H9 (cell line): ENCODE measurements at regions not wholly inside any gene's neighbourhood (a gene's known extent, or its start where the extent isn't known, plus 50 kb on each side); places are given as distances from the start of the nearest gene placed in this dataset.

Source experiments
- DNase-seq: peaks from one replicate; pipeline ENCODE4 v3.0.0-alpha.2; 2017
- H2AFZ ChIP-seq: one replicate; pipeline ENCODE4 v1.6.1; 2013; ENCODE audit warnings: mild to moderate bottlenecking, low read length, control low read depth, moderate library complexity
- H2AK5ac ChIP-seq: 2 replicates; pipeline ENCODE4 v1.6.1; 2013; ENCODE audit warnings: low read length, control low read depth, mixed read lengths; ENCODE audit not compliant: insufficient read length
- H2BK120ac ChIP-seq: one replicate; pipeline ENCODE4 v1.6.1; 2013; ENCODE audit warnings: low read depth, mild to moderate bottlenecking, low read length, control low read depth, inconsistent platforms; ENCODE audit not compliant: poor library complexity, severe bottlenecking
- H2BK12ac ChIP-seq: 2 replicates; pipeline ENCODE4 v1.6.1; 2013; ENCODE audit warnings: low read length, control low read depth, mixed read lengths, low read depth; ENCODE audit not compliant: insufficient read length
- H2BK15ac ChIP-seq: 2 replicates; pipeline ENCODE4 v1.6.1; 2013; ENCODE audit warnings: low read depth, low read length, control low read depth
- H2BK20ac ChIP-seq: one replicate; pipeline ENCODE4 v1.6.1; 2013; ENCODE audit warnings: low read depth, mild to moderate bottlenecking, low read length, control low read depth, inconsistent platforms; ENCODE audit not compliant: poor library complexity, severe bottlenecking
- H2BK5ac ChIP-seq: 2 replicates; pipeline ENCODE4 v1.6.1; 2013; ENCODE audit warnings: low read length, control low read depth, mixed read lengths; ENCODE audit not compliant: insufficient read length
- H3K14ac ChIP-seq: 2 replicates; pipeline ENCODE4 v1.6.1; 2013; ENCODE audit warnings: low read length, control low read depth; ENCODE audit not compliant: insufficient read depth
- H3K18ac ChIP-seq: 2 replicates; pipeline ENCODE4 v1.6.1; 2013; ENCODE audit warnings: low read depth, mild to moderate bottlenecking, mixed read lengths, low read length, control low read depth; ENCODE audit not compliant: insufficient read length
- H3K23ac ChIP-seq: 2 replicates; pipeline ENCODE4 v1.6.1; 2013; ENCODE audit warnings: low read length, control low read depth, mixed read lengths, low read depth; ENCODE audit not compliant: insufficient read length
- H3K23me2 ChIP-seq: 2 replicates; pipeline ENCODE4 v1.6.1; 2013; ENCODE audit warnings: low read depth, mild to moderate bottlenecking, mixed read lengths, low read length, control low read depth; ENCODE audit not compliant: insufficient read length, poor library complexity, severe bottlenecking
- H3K27ac ChIP-seq: 2 replicates; pipeline ENCODE4 v1.5.1; 2013; ENCODE audit warnings: low read length, control low read depth, mixed read lengths, low read depth; ENCODE audit not compliant: insufficient read length
- H3K27me3 ChIP-seq: 2 replicates; pipeline ENCODE4 v1.6.1; 2013; ENCODE audit warnings: low read length, control low read depth, inconsistent platforms; ENCODE audit not compliant: insufficient read depth
- H3K4ac ChIP-seq: 2 replicates; pipeline ENCODE4 v1.6.1; 2013; ENCODE audit warnings: low read depth, mild to moderate bottlenecking, control low read depth, inconsistent platforms, low read length, moderate library complexity
- H3K4me1 ChIP-seq: 2 replicates; pipeline ENCODE4 v1.6.1; 2013; ENCODE audit warnings: low read length, control low read depth, inconsistent platforms; ENCODE audit not compliant: insufficient read depth
- H3K4me2 ChIP-seq: 2 replicates; pipeline ENCODE4 v1.6.1; 2013; ENCODE audit warnings: low read length, control low read depth, mixed read lengths; ENCODE audit not compliant: insufficient read length, insufficient read depth
- H3K56ac ChIP-seq: 2 replicates; pipeline ENCODE4 v1.6.1; 2013; ENCODE audit warnings: low read depth, mild to moderate bottlenecking, mixed read lengths, low read length, control low read depth; ENCODE audit not compliant: insufficient read length
- H3K79me1 ChIP-seq: 2 replicates; pipeline ENCODE4 v1.6.1; 2013; ENCODE audit warnings: low read depth, mild to moderate bottlenecking, moderate library complexity, low read length, control low read depth, inconsistent platforms; ENCODE audit not compliant: insufficient read depth, poor library complexity, severe bottlenecking
- H3K79me2 ChIP-seq: 2 replicates; pipeline ENCODE4 v1.6.1; 2013; ENCODE audit warnings: low read length, control low read depth, inconsistent platforms; ENCODE audit not compliant: insufficient read depth
- H3K9ac ChIP-seq: 2 replicates; pipeline ENCODE4 v1.6.1; 2013; ENCODE audit warnings: low read length, control low read depth, mixed read lengths; ENCODE audit not compliant: insufficient read length; ENCODE audit errors: extremely low read depth
- H3K9me3 ChIP-seq: one replicate; pipeline ENCODE4 v1.6.1; 2013; ENCODE audit warnings: low read depth, low read length, inconsistent platforms; ENCODE audit not compliant: control insufficient read depth
- H3T11ph ChIP-seq: one replicate; pipeline ENCODE4 v1.6.1; 2013; ENCODE audit warnings: mild to moderate bottlenecking, low read length, control low read depth, inconsistent platforms
- H4K20me1 ChIP-seq: one replicate; pipeline ENCODE4 v1.6.1; 2013; ENCODE audit not compliant: control insufficient read depth, insufficient read length, insufficient read depth
- H4K5ac ChIP-seq: 2 replicates; pipeline ENCODE4 v1.6.1; 2013; ENCODE audit warnings: low read depth, mild to moderate bottlenecking, mixed read lengths, low read length, control low read depth; ENCODE audit not compliant: insufficient read length
- H4K8ac ChIP-seq: replicated peaks from 2 replicates; pipeline ENCODE4 v1.6.1; 2013; ENCODE audit warnings: low read length, control low read depth, mixed read lengths, low read depth; ENCODE audit not compliant: insufficient read length
- H4K91ac ChIP-seq: 2 replicates; pipeline ENCODE4 v1.6.1; 2013; ENCODE audit warnings: low read depth, mild to moderate bottlenecking, moderate library complexity, mixed read lengths, low read length, control low read depth; ENCODE audit not compliant: insufficient read length
- H3K27ac Mint-ChIP-seq, 3 experiments: 2 replicates in 2 of 3; 3 replicates in 1 of 3; pipeline ENCODE4 v1.8.0; 2020 to 2021; ENCODE audit warnings: mixed read lengths in 3 of 3, mild to moderate bottlenecking in 1 of 3, moderate library complexity in 1 of 3
- H3K27me3 Mint-ChIP-seq: 2 replicates; pipeline ENCODE4 v1.8.0; 2021; ENCODE audit warnings: low read depth, mild to moderate bottlenecking, moderate library complexity, mixed read lengths
- H3K36me3 Mint-ChIP-seq, 3 experiments: 2 replicates in 2 of 3; 3 replicates in 1 of 3; pipeline ENCODE4 v1.8.0; 2020 to 2021; ENCODE audit warnings: low read depth in 3 of 3, mixed read lengths in 3 of 3; ENCODE audit not compliant: insufficient read depth in 1 of 3
- H3K4me1 Mint-ChIP-seq, 2 experiments: 2 replicates each; pipeline ENCODE4 v1.8.0; 2020; ENCODE audit warnings: mixed read lengths in 2 of 2
- H3K4me3 Mint-ChIP-seq, 2 experiments: 2 replicates in 1 of 2; 3 replicates in 1 of 2; pipeline ENCODE4 v1.8.0; 2020 to 2021; ENCODE audit warnings: mild to moderate bottlenecking in 2 of 2, mixed read lengths in 2 of 2, moderate library complexity in 1 of 2
- H3K9me3 Mint-ChIP-seq, 2 experiments: 2 replicates in 1 of 2; 3 replicates in 1 of 2; pipeline ENCODE4 v1.8.0; 2020; ENCODE audit warnings: mild to moderate bottlenecking in 2 of 2, mixed read lengths in 2 of 2, moderate library complexity in 1 of 2
- CTCF ChIP-seq: fragments of 200-600 bp; sonication (generic); conservative IDR thresholded peaks from 3 replicates; pipeline ENCODE4 v1.8.0; 2021; ENCODE audit warnings: antibody characterized with exemption, mild to moderate bottlenecking
- WGBS: extraction: QIAGEN DNeasy Blood & Tissue Kit; methylation state at CpG from one replicate; pipeline ENCODE4 v1.1.7; 2013; ENCODE audit warnings: missing lambda C conversion rate, low lambda C conversion rate, mixed read lengths; ENCODE audit not compliant: insufficient read length; ENCODE audit errors: extremely low coverage; 5-methylcytosine and 5-hydroxymethylcytosine counted together

- Mint-ChIP-seq H3K27me3 (no peaks in the 10 kb centered on the region), H3K4me3 (no peak overlapping the region), H3K9me3 (no peaks in the 10 kb centered on the region), H3K4me1 (peaks cover 9 to 14% of the 10 kb centered on the region in 2 experiments), H3K27ac (no peak overlapping the region), H3K36me3 (no peaks in the 10 kb centered on the region)
- DNase-seq: no peak
- H3K23me2 ChIP-seq: no peaks in the 10 kb centered on the region
- no peak overlapping the region for H3K14ac ChIP-seq
- TF ChIP-seq CTCF: no peak
- no peak overlapping the region for H3K9ac ChIP-seq
- H4K5ac ChIP-seq: no peak overlapping the region
- no peak overlapping the region for H4K91ac ChIP-seq
- no peak overlapping the region for H2BK5ac ChIP-seq
- H4K8ac ChIP-seq: no peak overlapping the region
- no peak overlapping the region for H3K18ac ChIP-seq
- H2BK15ac ChIP-seq: no peak overlapping the region
- no peak overlapping the region for H3T11ph ChIP-seq
- no peak overlapping the region for H3K27ac ChIP-seq
- H3K9me3 ChIP-seq: no peaks in the 10 kb centered on the region
- no peak overlapping the region for H2BK12ac ChIP-seq
- no peaks in the 10 kb centered on the region; the same call in 1 of the 2 replicates for H3K79me2 ChIP-seq
- H3K4ac ChIP-seq: no peak overlapping the region
- H4K20me1 ChIP-seq: no peaks in the 10 kb centered on the region
- H3K56ac ChIP-seq: no peak overlapping the region
- no peak overlapping the region for H2BK120ac ChIP-seq
- H2BK20ac ChIP-seq: no peak overlapping the region
- H3K79me1 ChIP-seq: no peaks in the 10 kb centered on the region
- H3K27me3 ChIP-seq: no peaks in the 10 kb centered on the region
- H2AK5ac ChIP-seq: no peak overlapping the region
- WGBS: no CpG with 5 or more reads among the region's 1 CpG
- no peak overlapping the region for H3K23ac ChIP-seq
- H3K4me2 ChIP-seq: no peak overlapping the region
- no peak overlapping the region for H2AFZ ChIP-seq
- H3K4me1 ChIP-seq: peaks cover 3% of the 10 kb centered on the region; the same call in 1 of the 2 replicates
These were observed 103.7 kb upstream of the TMEM170B start for GRCh38 chr6:11433860-11434259.
